ENCODE measurements at regions not wholly inside any gene's neighbourhood (a gene's known extent, or its start where the extent isn't known, plus 50 kb on each side); places are given as distances from the start of the nearest gene placed in this dataset.

DNA sequence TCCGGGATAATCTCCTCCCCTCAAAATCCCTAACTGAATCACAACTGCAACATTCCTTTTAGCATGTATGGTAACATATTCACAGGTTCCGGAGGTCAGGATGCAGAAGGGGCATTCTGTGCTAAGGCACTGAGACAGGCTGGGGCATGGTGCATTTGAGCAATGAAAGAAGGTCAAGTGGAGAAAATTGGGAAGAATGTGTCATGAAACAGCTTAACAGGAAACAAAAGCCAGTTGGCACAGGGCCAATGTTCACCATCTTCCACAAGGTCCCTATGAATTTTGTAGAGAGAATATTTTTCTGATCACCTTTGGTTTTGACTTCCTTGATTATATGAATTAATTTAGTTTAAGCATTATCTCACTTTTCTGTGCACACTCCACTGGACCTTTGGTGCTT is 587.7 kb upstream of the NR2F2 start:
- Histone ChIP-seq H3K4me1 (no peaks in the 10 kb centered on the region), H3K27ac (replicated peaks) (no peak overlapping the region), H3K27me3 (ENCODE audit: low read depth) (no peaks in the 10 kb centered on the region), H3K4me3 (no peak overlapping the region), H3K9me3 (replicated peaks) (no peaks in the 10 kb centered on the region), H3K36me3 (no peaks in the 10 kb centered on the region)
- no peak for DNase-seq
- TF ChIP-seq, protein P1, sequence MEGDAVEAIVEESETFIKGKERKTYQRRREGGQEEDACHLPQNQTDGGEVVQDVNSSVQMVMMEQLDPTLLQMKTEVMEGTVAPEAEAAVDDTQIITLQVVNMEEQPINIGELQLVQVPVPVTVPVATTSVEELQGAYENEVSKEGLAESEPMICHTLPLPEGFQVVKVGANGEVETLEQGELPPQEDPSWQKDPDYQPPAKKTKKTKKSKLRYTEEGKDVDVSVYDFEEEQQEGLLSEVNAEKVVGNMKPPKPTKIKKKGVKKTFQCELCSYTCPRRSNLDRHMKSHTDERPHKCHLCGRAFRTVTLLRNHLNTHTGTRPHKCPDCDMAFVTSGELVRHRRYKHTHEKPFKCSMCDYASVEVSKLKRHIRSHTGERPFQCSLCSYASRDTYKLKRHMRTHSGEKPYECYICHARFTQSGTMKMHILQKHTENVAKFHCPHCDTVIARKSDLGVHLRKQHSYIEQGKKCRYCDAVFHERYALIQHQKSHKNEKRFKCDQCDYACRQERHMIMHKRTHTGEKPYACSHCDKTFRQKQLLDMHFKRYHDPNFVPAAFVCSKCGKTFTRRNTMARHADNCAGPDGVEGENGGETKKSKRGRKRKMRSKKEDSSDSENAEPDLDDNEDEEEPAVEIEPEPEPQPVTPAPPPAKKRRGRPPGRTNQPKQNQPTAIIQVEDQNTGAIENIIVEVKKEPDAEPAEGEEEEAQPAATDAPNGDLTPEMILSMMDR (IDR thresholded peaks at IDR 0.05; ENCODE audit: borderline replicate concordance) = no peak
- intact Hi-C loops (cut with micrococcal nuclease) = no loop called here

DNA sequence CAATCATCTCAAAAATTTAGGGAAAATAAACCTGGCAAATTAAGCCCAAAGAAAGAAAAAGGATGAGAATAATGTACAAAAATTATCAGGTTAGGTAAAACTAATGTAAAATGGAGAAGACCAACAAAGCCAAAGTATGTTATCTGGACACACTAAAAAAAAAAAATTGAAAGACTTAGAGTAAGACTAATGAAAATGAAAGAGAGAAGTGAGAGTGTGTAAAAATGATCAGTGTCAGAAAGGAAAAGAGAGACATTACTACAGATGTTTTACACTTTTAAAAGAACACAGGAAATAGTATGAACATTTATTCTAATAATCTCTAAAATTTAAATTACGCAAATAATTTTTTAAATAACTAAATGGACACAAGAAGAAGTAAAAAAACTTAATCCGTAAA is 573.3 kb upstream of the NR2F2 start:
- intact Hi-C loops (cut with micrococcal nuclease) = no loop called here
- Histone ChIP-seq H3K4me3 (no peak overlapping the region), H3K9me3 (replicated peaks) (no peaks in the 10 kb centered on the region), H3K4me1 (peaks cover 12% of the 10 kb centered on the region), H3K36me3 (no peaks in the 10 kb centered on the region), H3K27me3 (ENCODE audit: low read depth) (no peaks in the 10 kb centered on the region), H3K27ac (replicated peaks) (no peak overlapping the region)
- no peak for DNase-seq
- TF ChIP-seq, protein P1 (IDR thresholded peaks at IDR 0.05; ENCODE audit: borderline replicate concordance) = no peak

DNA sequence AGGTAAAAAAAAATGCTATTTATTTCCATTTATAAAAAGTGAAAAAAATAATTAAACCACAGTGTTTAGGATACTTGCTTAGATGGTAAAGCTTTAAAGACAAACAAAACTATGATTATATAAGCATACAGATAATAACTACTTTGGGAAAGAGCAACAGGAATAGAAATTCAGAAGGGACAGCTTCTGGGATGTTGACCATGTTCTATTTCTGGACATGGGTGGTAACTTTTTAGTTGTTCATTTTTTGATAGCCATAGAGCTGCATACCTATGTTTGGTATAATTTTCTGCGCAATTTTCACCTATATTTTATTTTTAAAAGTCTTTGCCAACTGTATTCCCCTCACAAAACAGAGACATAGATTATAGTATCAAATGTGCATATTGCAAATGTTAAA is 572.0 kb upstream of the NR2F2 start:
- Histone ChIP-seq H3K36me3 (no peaks in the 10 kb centered on the region), H3K27me3 (ENCODE audit: low read depth) (no peaks in the 10 kb centered on the region), H3K4me3 (no peak overlapping the region), H3K9me3 (replicated peaks) (no peaks in the 10 kb centered on the region), H3K4me1 (peaks cover 12% of the 10 kb centered on the region), H3K27ac (replicated peaks) (peak overlapping the region; percentile 2)
- intact Hi-C loops (cut with micrococcal nuclease) = no loop called here
- TF ChIP-seq, protein P1 (IDR thresholded peaks at IDR 0.05; ENCODE audit: borderline replicate concordance) = no peak
- no peak for DNase-seq

DNA sequence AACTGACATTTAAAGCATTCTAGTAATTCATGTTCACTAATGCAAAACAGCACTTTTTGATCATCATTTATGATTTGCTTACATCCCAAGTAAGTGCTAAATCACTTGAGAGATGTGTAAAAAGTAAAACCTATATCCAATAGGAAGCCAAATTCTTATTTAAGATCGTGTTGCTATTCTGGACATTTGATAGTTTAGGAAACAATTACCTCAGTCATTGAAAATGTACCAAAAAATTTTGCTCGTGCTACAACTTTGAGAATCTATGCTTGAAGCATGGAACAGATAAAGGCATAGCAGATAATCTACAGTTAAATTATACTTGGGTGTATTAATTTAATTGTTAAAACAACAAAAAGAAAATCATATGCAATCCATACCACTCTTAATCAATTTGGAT is 571.6 kb upstream of the NR2F2 start:
- intact Hi-C loops (cut with micrococcal nuclease) = no loop called here
- Histone ChIP-seq H3K27me3 (ENCODE audit: low read depth) (no peaks in the 10 kb centered on the region), H3K4me1 (peaks cover 12% of the 10 kb centered on the region), H3K9me3 (replicated peaks) (no peaks in the 10 kb centered on the region), H3K27ac (replicated peaks) (no peak overlapping the region), H3K36me3 (no peaks in the 10 kb centered on the region), H3K4me3 (no peak overlapping the region)
- TF ChIP-seq, protein P1 (IDR thresholded peaks at IDR 0.05; ENCODE audit: borderline replicate concordance) = no peak
- no peak for DNase-seq

DNA sequence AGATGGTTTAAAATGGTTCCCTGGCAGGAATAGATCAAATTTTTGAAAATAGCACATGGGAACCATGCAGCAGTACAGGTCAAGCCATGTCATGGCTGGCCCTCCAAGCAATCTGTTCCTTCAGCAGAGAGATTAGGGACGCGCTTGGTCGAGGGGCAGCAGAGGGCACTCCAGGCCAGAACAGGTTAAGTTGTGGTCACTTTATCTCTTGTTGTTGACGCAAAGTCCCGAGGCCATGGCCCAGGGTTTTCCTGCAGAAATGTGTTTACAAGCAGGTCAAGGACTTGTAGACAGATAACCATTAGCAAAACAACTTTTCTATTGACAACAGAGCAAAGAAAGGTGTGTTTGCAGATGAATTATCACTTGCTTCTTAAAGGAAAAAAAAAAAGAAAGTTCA is 570.0 kb upstream of the NR2F2 start:
- DNase-seq = no peak
- intact Hi-C loops (cut with micrococcal nuclease) = no loop called here
- H3K9me3 ChIP-seq (replicated peaks) = no peaks in the 10 kb centered on the region

More for the DNA sequence above, 570.0 kb upstream of the NR2F2 start:
- no peak overlapping the region for H3K4me3 ChIP-seq
- TF ChIP-seq, protein P1 (IDR thresholded peaks at IDR 0.05; ENCODE audit: borderline replicate concordance) = no peak
- no peaks in the 10 kb centered on the region for H3K36me3 ChIP-seq
- H3K27me3 ChIP-seq (ENCODE audit: low read depth) = no peaks in the 10 kb centered on the region
- no peak overlapping the region for H3K27ac ChIP-seq (replicated peaks)
- H3K4me1 ChIP-seq = peaks cover 12% of the 10 kb centered on the region

Measured in left ventricle myocardium inferior (tissue), 1 donor.